ENCODE measurements at regions not wholly inside any gene's neighbourhood (a gene's known extent, or its start where the extent isn't known, plus 50 kb on each side); places are given as distances from the start of the nearest gene placed in this dataset.
"Not testable (repeated sequence)": the region's sequence is repeated elsewhere in the genome, so short reads cannot be mapped to it uniquely, and the experiment has no call there.

- no peak for TF ChIP-seq CTCF (IDR thresholded peaks at IDR 0.05)
- Histone ChIP-seq H3K4me1 (ENCODE audit: control insufficient read depth in 1 of 2, insufficient read depth in 1 of 2, low read depth in 1 of 2, low read length in 1 of 2) (no peaks in the 10 kb centered on the region), H3K4me3 (ENCODE audit: low read depth in 1 of 2, low read length in 1 of 2) (no peak overlapping the region), H3K9me3 (no peaks in the 10 kb centered on the region), H3K27ac (no peak overlapping the region), H3K27me3 (no peaks in the 10 kb centered on the region), H3K36me3 (no peaks in the 10 kb centered on the region)
These were observed 170.4 kb upstream of the THSD7A start for GRCh38 chr7:12002428-12002827.

- H3K4me1 ChIP-seq (ENCODE audit: control insufficient read depth in 1 of 2, insufficient read depth in 1 of 2, low read depth in 1 of 2, low read length in 1 of 2), result no peaks in the 10 kb centered on the region
These were observed 172.6 kb upstream of the THSD7A start for GRCh38 chr7:12004581-12004980.

GRCh38 chr7:12007576-12007975 is 175.6 kb upstream of the THSD7A start:
- Histone ChIP-seq H3K36me3 (no peaks in the 10 kb centered on the region), H3K9me3 (peaks cover 4% of the 10 kb centered on the region), H3K27ac (no peak overlapping the region), H3K4me3 (ENCODE audit: low read depth in 1 of 2, low read length in 1 of 2) (no peak overlapping the region), H3K4me1 (ENCODE audit: control insufficient read depth in 1 of 2, insufficient read depth in 1 of 2, low read depth in 1 of 2, low read length in 1 of 2) (no peaks in the 10 kb centered on the region), H3K27me3 (no peaks in the 10 kb centered on the region)
- TF ChIP-seq CTCF (IDR thresholded peaks at IDR 0.05), result no peak

More at GRCh38 chr7:12004581-12004980, 172.6 kb upstream of the THSD7A start:
- Histone ChIP-seq H3K27ac (no peak overlapping the region), H3K27me3 (no peaks in the 10 kb centered on the region), H3K9me3 (peaks cover 4% of the 10 kb centered on the region), H3K4me3 (ENCODE audit: low read depth in 1 of 2, low read length in 1 of 2) (no peak overlapping the region), H3K36me3 (no peaks in the 10 kb centered on the region)
- no peak for TF ChIP-seq CTCF (IDR thresholded peaks at IDR 0.05)

- TF ChIP-seq CTCF (IDR thresholded peaks at IDR 0.05), result no peak
- Histone ChIP-seq H3K27me3 (no peaks in the 10 kb centered on the region), H3K36me3 (no peaks in the 10 kb centered on the region), H3K4me1 (ENCODE audit: control insufficient read depth in 1 of 2, insufficient read depth in 1 of 2, low read depth in 1 of 2, low read length in 1 of 2) (no peaks in the 10 kb centered on the region), H3K4me3 (ENCODE audit: low read depth in 1 of 2, low read length in 1 of 2) (no peak overlapping the region), H3K27ac (no peak overlapping the region), H3K9me3 (peaks cover 4% of the 10 kb centered on the region)
These were observed 182.0 kb upstream of the THSD7A start for GRCh38 chr7:12013983-12014382.

GRCh38 chr7:12016439-12016838 is 184.4 kb upstream of the THSD7A start:
- Histone ChIP-seq H3K36me3 (no peaks in the 10 kb centered on the region), H3K4me3 (ENCODE audit: low read depth in 1 of 2, low read length in 1 of 2) (no peak overlapping the region), H3K27me3 (no peaks in the 10 kb centered on the region), H3K9me3 (no peaks in the 10 kb centered on the region), H3K27ac (no peak overlapping the region), H3K4me1 (ENCODE audit: control insufficient read depth in 1 of 2, insufficient read depth in 1 of 2, low read depth in 1 of 2, low read length in 1 of 2) (no peaks in the 10 kb centered on the region)
- TF ChIP-seq CTCF (IDR thresholded peaks at IDR 0.05), result no peak

- no peaks in the 10 kb centered on the region for H3K9me3 ChIP-seq
- H3K27ac ChIP-seq, result no peak overlapping the region
- no peaks in the 10 kb centered on the region for H3K4me1 ChIP-seq (ENCODE audit: control insufficient read depth in 1 of 2, insufficient read depth in 1 of 2, low read depth in 1 of 2, low read length in 1 of 2)
- no peaks in the 10 kb centered on the region for H3K27me3 ChIP-seq
- no peak overlapping the region for H3K4me3 ChIP-seq (ENCODE audit: low read depth in 1 of 2, low read length in 1 of 2)
- H3K36me3 ChIP-seq, result no peaks in the 10 kb centered on the region
- TF ChIP-seq CTCF (IDR thresholded peaks at IDR 0.05), result no peak
These were observed 185.0 kb upstream of the THSD7A start for GRCh38 chr7:12017046-12017445.

- not testable (repeated sequence) for H3K9me3 ChIP-seq; H3K27ac ChIP-seq; H3K4me3 ChIP-seq (ENCODE audit: low read depth in 1 of 2, low read length in 1 of 2); H3K27me3 ChIP-seq; H3K36me3 ChIP-seq; H3K4me1 ChIP-seq (ENCODE audit: control insufficient read depth in 1 of 2, insufficient read depth in 1 of 2, low read depth in 1 of 2, low read length in 1 of 2)
These were observed 189.1 kb upstream of the TMEM106B start for GRCh38 chr7:12022011-12022410.

All from neutrophil (primary cell).